HL-60/S4 (cell line): ENCODE measurements at regions not wholly inside any gene's neighbourhood (a gene's known extent, or its start where the extent isn't known, plus 50 kb on each side); places are given as distances from the start of the nearest gene placed in this dataset.

ENCODE experiments used
- in situ Hi-C: fragments of 300-500 bp; cut with MboI; formaldehyde crosslinking; loops from 2 replicates; pipeline ENCODE4 v1.14.3; 2022; ENCODE audit warnings: low sequenced_read_pairs

GRCh38 chr19:13557756-13558398 is 51.6 kb upstream of the CACNA1A start:
- in situ Hi-C loops: no loop called here

- in situ Hi-C loops: no loop called here
Measured at GRCh38 chr19:13556552-13556951, 50.3 kb upstream of the CACNA1A start.
